IMR-90 (cell line): ENCODE measurements at regions not wholly inside any gene's neighbourhood (a gene's known extent, or its start where the extent isn't known, plus 50 kb on each side); places are given as distances from the start of the nearest gene placed in this dataset.

Experiments
- ATAC-seq: fragments of 200-7000 bp; cut with Tn5 transposase; 2 replicates; pipeline ENCODE4 v1.9.1; 2020; ENCODE audit warnings: low read depth, mild to moderate bottlenecking, moderate library complexity
- BruUV-seq: library from RNA; stranded (reverse); fragments of 400-500 nt; replicated peaks from 2 replicates; lab custom pipeline; 2021; lab: Mats Ljungman, UMichigan
- CTCF ChIA-PET: fragments of 300-600 bp; formaldehyde crosslinking; extraction: SDS; loops from one replicate; lab custom pipeline; 2021; ENCODE audit warnings: antibody characterized with exemption; lab: Yijun Ruan, JAX
- POLR2A ChIA-PET: fragments of 300-600 bp; sonication (Branson Sonifier 250); formaldehyde crosslinking; loops from one replicate; lab custom pipeline; 2022; ENCODE audit warnings: antibody characterized with exemption; ENCODE audit not compliant: unreplicated experiment; lab: Charles Lee
- DNase-seq: peaks from one replicate; pipeline ENCODE4 v3.0.0; 2013
- H2AFZ ChIP-seq: replicated peaks from 2 replicates; pipeline ENCODE3; 2013; ENCODE audit warnings: low read length, mild to moderate bottlenecking; ENCODE audit not compliant: poor library complexity
- H2AK5ac ChIP-seq: 2 replicates; pipeline ENCODE4 v1.6.1; 2013; ENCODE audit warnings: low read depth, low read length, inconsistent platforms
- H2AK9ac ChIP-seq: replicated peaks from 2 replicates; pipeline ENCODE3; 2013; ENCODE audit warnings: mild to moderate bottlenecking, low read depth, low read length, moderate library complexity; ENCODE audit not compliant: poor library complexity
- H2BK120ac ChIP-seq: 2 replicates; pipeline ENCODE4 v1.6.1; 2013; ENCODE audit warnings: low read depth, low read length, inconsistent platforms
- H2BK15ac ChIP-seq: 3 replicates; pipeline ENCODE4 v1.6.1; 2013; ENCODE audit warnings: low read depth, low read length, inconsistent platforms
- H2BK20ac ChIP-seq: 2 replicates; pipeline ENCODE4 v1.6.1; 2013; ENCODE audit warnings: low read depth, mild to moderate bottlenecking, inconsistent platforms, low read length, moderate library complexity
- H2BK5ac ChIP-seq: 2 replicates; pipeline ENCODE4 v1.6.1; 2013; ENCODE audit warnings: mild to moderate bottlenecking, low read depth, low read length, inconsistent platforms; ENCODE audit not compliant: poor library complexity, severe bottlenecking
- H3K14ac ChIP-seq: replicated peaks from 2 replicates; pipeline ENCODE4 v1.6.1; 2013; ENCODE audit warnings: low read depth, low read length, inconsistent platforms
- H3K18ac ChIP-seq: 2 replicates; pipeline ENCODE4 v1.6.1; 2013; ENCODE audit warnings: low read depth, low read length, control low read depth
- H3K23ac ChIP-seq: 2 replicates; pipeline ENCODE4 v1.6.1; 2013; ENCODE audit warnings: low read depth, low read length, inconsistent platforms
- H3K27ac ChIP-seq: 2 replicates; pipeline ENCODE4 v1.5.1; 2013; ENCODE audit warnings: mild to moderate bottlenecking, control low read depth, low read length; ENCODE audit not compliant: insufficient read depth
- H3K27me3 ChIP-seq: 2 replicates; pipeline ENCODE4 v1.6.1; 2013; ENCODE audit warnings: low read length; ENCODE audit not compliant: control insufficient read depth, insufficient read depth
- H3K36me3 ChIP-seq: 2 replicates; pipeline ENCODE4 v1.6.1; 2013; ENCODE audit warnings: low read length, mixed read lengths; ENCODE audit not compliant: control insufficient read depth, insufficient read depth
- H3K4ac ChIP-seq: 2 replicates; pipeline ENCODE4 v1.6.1; 2013; ENCODE audit warnings: low read depth, low read length, inconsistent platforms
- H3K4me1 ChIP-seq: 2 replicates; pipeline ENCODE4 v1.6.1; 2013; ENCODE audit warnings: low read length, mixed read lengths; ENCODE audit not compliant: control insufficient read depth, insufficient read depth
- H3K4me2 ChIP-seq: 2 replicates; pipeline ENCODE4 v1.6.1; 2013; ENCODE audit warnings: low read depth, mild to moderate bottlenecking, control low read depth, low read length, moderate library complexity
- H3K4me3 ChIP-seq: 2 replicates; pipeline ENCODE4 v1.5.1; 2013; ENCODE audit warnings: low read depth, mild to moderate bottlenecking, control low read depth, low read length, moderate library complexity; ENCODE audit not compliant: insufficient read depth
- H3K56ac ChIP-seq: 2 replicates; pipeline ENCODE4 v1.6.1; 2013; ENCODE audit warnings: low read length, inconsistent platforms; ENCODE audit not compliant: insufficient read depth; ENCODE audit errors: extremely low read depth
- H3K79me1 ChIP-seq, 2 experiments: 2 replicates each; pipeline ENCODE4 v1.6.1; 2013; ENCODE audit warnings: low read length in 2 of 2, inconsistent platforms in 1 of 2, low read depth in 1 of 2
- H3K9ac ChIP-seq: 2 replicates; pipeline ENCODE4 v1.6.1; 2013; ENCODE audit warnings: low read depth, low read length, control low read depth
- H3K9me1 ChIP-seq: 2 replicates; pipeline ENCODE4 v1.6.1; 2013; ENCODE audit warnings: low read length, inconsistent platforms; ENCODE audit not compliant: insufficient read depth
- H3K9me3 ChIP-seq: 2 replicates; pipeline ENCODE4 v1.6.1; 2013; ENCODE audit warnings: low read length; ENCODE audit not compliant: control insufficient read depth, insufficient read depth
- H4K20me1 ChIP-seq: 2 replicates; pipeline ENCODE4 v1.6.1; 2013; ENCODE audit warnings: low read length, inconsistent platforms; ENCODE audit not compliant: insufficient read depth
- H4K5ac ChIP-seq: 2 replicates; pipeline ENCODE4 v1.6.1; 2013; ENCODE audit warnings: mild to moderate bottlenecking, low read depth, low read length, control low read depth
- H4K8ac ChIP-seq, 2 experiments: 2 replicates each; pipeline ENCODE4 v1.6.1; 2013; ENCODE audit warnings: low read depth in 2 of 2, low read length in 2 of 2, control low read depth in 1 of 2, inconsistent platforms in 1 of 2
- H4K91ac ChIP-seq: 2 replicates; pipeline ENCODE4 v1.6.1; 2013; ENCODE audit warnings: low read depth, low read length, inconsistent platforms; ENCODE audit not compliant: insufficient read depth
- BHLHE40 ChIP-seq: fragments of 150-350 bp; IDR thresholded peaks from 2 replicates; pipeline ENCODE4 v1.6.1; 2016; ENCODE audit warnings: mild to moderate bottlenecking, low read depth, low read length
- CEBPB ChIP-seq: IDR thresholded peaks from 2 replicates; pipeline ENCODE4 v1.6.1; 2012; ENCODE audit warnings: low read depth, low read length, improper control_type of control experiment
- CHD1 ChIP-seq: IDR thresholded peaks from 2 replicates; pipeline ENCODE4 v1.6.1; 2012; ENCODE audit warnings: low read depth, low read length, improper control_type of control experiment
- CTCF ChIP-seq: conservative IDR thresholded peaks from 2 replicates; pipeline ENCODE4 v1.5.1; 2012; ENCODE audit warnings: mild to moderate bottlenecking, low read depth, low read length, improper control_type of control experiment
- FOS ChIP-seq: fragments of 150-350 bp; IDR thresholded peaks from 2 replicates; pipeline ENCODE4 v1.6.1; 2016; ENCODE audit warnings: low read depth, low read length
- MAZ ChIP-seq: IDR thresholded peaks from 2 replicates; pipeline ENCODE4 v1.6.1; 2012; ENCODE audit warnings: low read depth, mild to moderate bottlenecking, low read length, improper control_type of control experiment, moderate library complexity, borderline replicate concordance
- MXI1 ChIP-seq: IDR thresholded peaks from 2 replicates; pipeline ENCODE4 v1.6.1; 2012; ENCODE audit warnings: low read depth, mild to moderate bottlenecking, low read length, moderate library complexity, borderline replicate concordance
- NFE2L2 ChIP-seq: fragments of 150-350 bp; IDR thresholded peaks from 2 replicates; pipeline ENCODE4 v1.6.1; 2016; ENCODE audit warnings: low read depth, mild to moderate bottlenecking, low read length
- POLR2A ChIP-seq: IDR thresholded peaks from 2 replicates; pipeline ENCODE4 v1.6.1; 2012; ENCODE audit warnings: mild to moderate bottlenecking, low read depth, low read length
- RAD21 ChIP-seq: IDR thresholded peaks from 2 replicates; pipeline ENCODE4 v1.6.1; 2012; ENCODE audit warnings: low read length, improper control_type of control experiment
- RCOR1 ChIP-seq: IDR thresholded peaks from 2 replicates; pipeline ENCODE4 v1.6.1; 2012; ENCODE audit warnings: mild to moderate bottlenecking, low read length, improper control_type of control experiment; ENCODE audit not compliant: insufficient replicate concordance
- RFX5 ChIP-seq: IDR thresholded peaks from 2 replicates; pipeline ENCODE4 v1.8.0; 2012; ENCODE audit warnings: low read depth, mild to moderate bottlenecking, low read length, moderate library complexity
- SMC3 ChIP-seq: fragments of 150-350 bp; IDR thresholded peaks from 2 replicates; pipeline ENCODE4 v1.6.1; 2016; ENCODE audit warnings: low read depth, mild to moderate bottlenecking, antibody characterized with exemption, low read length, moderate library complexity
- USF2 ChIP-seq: fragments of 150-350 bp; IDR thresholded peaks from 2 replicates; pipeline ENCODE4 v1.6.1; 2017; ENCODE audit warnings: mild to moderate bottlenecking, antibody characterized with exemption, low read length, low read depth
- WGBS, 2 experiments: methylation state at CpG; one replicate each; pipeline versions ENCODE4 v1.1.5 to v1.1.7; 2013; ENCODE audit warnings: missing lambda C conversion rate in 2 of 2; ENCODE audit not compliant: insufficient read length in 1 of 2; ENCODE audit errors: extremely low coverage in 2 of 2; 5-methylcytosine and 5-hydroxymethylcytosine counted together
- dilution Hi-C: fragments of 300-500 bp; cut with HindIII; formaldehyde crosslinking; loops from one replicate; pipeline ENCODE4 v1.14.3; 2018; ENCODE audit warnings: low sequenced_read_pairs; ENCODE audit not compliant: unreplicated experiment
- in situ Hi-C: fragments of 300-500 bp; cut with MboI; formaldehyde crosslinking; loops from 3 replicates; pipeline ENCODE4 v1.14.3; 2019; ENCODE audit warnings: low sequenced_read_pairs, inconsistent platforms, mixed read lengths
- intact Hi-C: fragments of 100-400 bp; cut with micrococcal nuclease; formaldehyde crosslinking; loops from 2 replicates; pipeline ENCODE4 v1.10.0; 2022
- TF ChIP-seq, protein P1 (sequence below): fragments of 150-350 bp; IDR thresholded peaks from 2 replicates; pipeline ENCODE4 v1.6.1; 2016; ENCODE audit warnings: low read depth, mild to moderate bottlenecking, low read length, moderate library complexity, borderline replicate concordance

- H3K36me3 ChIP-seq, result no peaks in the 10 kb centered on the region
- no TSS peak for BruUV-seq
- no peak overlapping the region for H4K8ac ChIP-seq
- H3K4me1 ChIP-seq, result no peaks in the 10 kb centered on the region
- no peak overlapping the region for H2BK20ac ChIP-seq
- in situ Hi-C loops (no loop called here), intact Hi-C loops (no loop called here), dilution Hi-C loops (no loop called here)
- H2AK5ac ChIP-seq, result no peak overlapping the region
- no peak overlapping the region for H3K56ac ChIP-seq
- H3K9ac ChIP-seq, result no peak overlapping the region
- no peak overlapping the region for H3K4ac ChIP-seq
- no peak overlapping the region for H2BK5ac ChIP-seq
- H4K5ac ChIP-seq, result no peak overlapping the region
- no peak overlapping the region for H4K91ac ChIP-seq
- H3K18ac ChIP-seq, result no peak overlapping the region
- no peak overlapping the region for H3K27ac ChIP-seq
- no peak overlapping the region for H2BK15ac ChIP-seq
- ATAC-seq (no peak), DNase-seq (no peak)
- H3K14ac ChIP-seq, result no peak overlapping the region
- WGBS, 2 experiments, result no CpG with 5 or more reads among the region's 1 CpG
- no peak overlapping the region for H3K23ac ChIP-seq
- no peak overlapping the region for H2AFZ ChIP-seq
- H3K4me3 ChIP-seq, result no peak overlapping the region
- no peaks in the 10 kb centered on the region for H3K27me3 ChIP-seq
- H3K4me2 ChIP-seq, result no peak overlapping the region
- no peak overlapping the region for H2BK120ac ChIP-seq
- H2AK9ac ChIP-seq, result no peak overlapping the region
- H3K9me1 ChIP-seq, result no peaks in the 10 kb centered on the region
- H3K9me3 ChIP-seq, result peaks cover 5% of the 10 kb centered on the region
- ChIA-PET CTCF (no interaction called here), POLR2A (no interaction called here)
- no peaks in the 10 kb centered on the region for H4K20me1 ChIP-seq
- TF ChIP-seq RAD21 (no peak), MAZ (no peak), USF2 (no peak), RCOR1 (no peak), SMC3 (no peak), CEBPB (no peak), FOS (no peak), RFX5 (no peak), CTCF (no peak), MXI1 (no peak), POLR2A (no peak), BHLHE40 (no peak), NFE2L2 (no peak), CHD1 (no peak)
- TF ChIP-seq, protein P1, sequence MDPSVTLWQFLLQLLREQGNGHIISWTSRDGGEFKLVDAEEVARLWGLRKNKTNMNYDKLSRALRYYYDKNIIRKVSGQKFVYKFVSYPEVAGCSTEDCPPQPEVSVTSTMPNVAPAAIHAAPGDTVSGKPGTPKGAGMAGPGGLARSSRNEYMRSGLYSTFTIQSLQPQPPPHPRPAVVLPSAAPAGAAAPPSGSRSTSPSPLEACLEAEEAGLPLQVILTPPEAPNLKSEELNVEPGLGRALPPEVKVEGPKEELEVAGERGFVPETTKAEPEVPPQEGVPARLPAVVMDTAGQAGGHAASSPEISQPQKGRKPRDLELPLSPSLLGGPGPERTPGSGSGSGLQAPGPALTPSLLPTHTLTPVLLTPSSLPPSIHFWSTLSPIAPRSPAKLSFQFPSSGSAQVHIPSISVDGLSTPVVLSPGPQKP, result no peak
- H3K79me1 ChIP-seq, result no peaks in the 10 kb centered on the region
Observed at GRCh38 chr10:64863836-64864235, 1342.6 kb downstream of the REEP3 start.
